H9 (cell line): ENCODE measurements at regions not wholly inside any gene's neighbourhood (a gene's known extent, or its start where the extent isn't known, plus 50 kb on each side); places are given as distances from the start of the nearest gene placed in this dataset.

ENCODE experiments used
- DNase-seq: peaks from one replicate; pipeline ENCODE4 v3.0.0-alpha.2; 2017
- H2AFZ ChIP-seq: one replicate; pipeline ENCODE4 v1.6.1; 2013; ENCODE audit warnings: mild to moderate bottlenecking, low read length, control low read depth, moderate library complexity
- H2AK5ac ChIP-seq: 2 replicates; pipeline ENCODE4 v1.6.1; 2013; ENCODE audit warnings: low read length, control low read depth, mixed read lengths; ENCODE audit not compliant: insufficient read length
- H2BK120ac ChIP-seq: one replicate; pipeline ENCODE4 v1.6.1; 2013; ENCODE audit warnings: low read depth, mild to moderate bottlenecking, low read length, control low read depth, inconsistent platforms; ENCODE audit not compliant: poor library complexity, severe bottlenecking
- H2BK12ac ChIP-seq: 2 replicates; pipeline ENCODE4 v1.6.1; 2013; ENCODE audit warnings: low read length, control low read depth, mixed read lengths, low read depth; ENCODE audit not compliant: insufficient read length
- H2BK15ac ChIP-seq: 2 replicates; pipeline ENCODE4 v1.6.1; 2013; ENCODE audit warnings: low read depth, low read length, control low read depth
- H2BK20ac ChIP-seq: one replicate; pipeline ENCODE4 v1.6.1; 2013; ENCODE audit warnings: low read depth, mild to moderate bottlenecking, low read length, control low read depth, inconsistent platforms; ENCODE audit not compliant: poor library complexity, severe bottlenecking
- H2BK5ac ChIP-seq: 2 replicates; pipeline ENCODE4 v1.6.1; 2013; ENCODE audit warnings: low read length, control low read depth, mixed read lengths; ENCODE audit not compliant: insufficient read length
- H3K14ac ChIP-seq: 2 replicates; pipeline ENCODE4 v1.6.1; 2013; ENCODE audit warnings: low read length, control low read depth; ENCODE audit not compliant: insufficient read depth
- H3K18ac ChIP-seq: 2 replicates; pipeline ENCODE4 v1.6.1; 2013; ENCODE audit warnings: low read depth, mild to moderate bottlenecking, mixed read lengths, low read length, control low read depth; ENCODE audit not compliant: insufficient read length
- H3K23ac ChIP-seq: 2 replicates; pipeline ENCODE4 v1.6.1; 2013; ENCODE audit warnings: low read length, control low read depth, mixed read lengths, low read depth; ENCODE audit not compliant: insufficient read length
- H3K23me2 ChIP-seq: 2 replicates; pipeline ENCODE4 v1.6.1; 2013; ENCODE audit warnings: low read depth, mild to moderate bottlenecking, mixed read lengths, low read length, control low read depth; ENCODE audit not compliant: insufficient read length, poor library complexity, severe bottlenecking
- H3K27ac ChIP-seq: 2 replicates; pipeline ENCODE4 v1.5.1; 2013; ENCODE audit warnings: low read length, control low read depth, mixed read lengths, low read depth; ENCODE audit not compliant: insufficient read length
- H3K27me3 ChIP-seq: 2 replicates; pipeline ENCODE4 v1.6.1; 2013; ENCODE audit warnings: low read length, control low read depth, inconsistent platforms; ENCODE audit not compliant: insufficient read depth
- H3K4ac ChIP-seq: 2 replicates; pipeline ENCODE4 v1.6.1; 2013; ENCODE audit warnings: low read depth, mild to moderate bottlenecking, control low read depth, inconsistent platforms, low read length, moderate library complexity
- H3K4me1 ChIP-seq: 2 replicates; pipeline ENCODE4 v1.6.1; 2013; ENCODE audit warnings: low read length, control low read depth, inconsistent platforms; ENCODE audit not compliant: insufficient read depth
- H3K4me2 ChIP-seq: 2 replicates; pipeline ENCODE4 v1.6.1; 2013; ENCODE audit warnings: low read length, control low read depth, mixed read lengths; ENCODE audit not compliant: insufficient read length, insufficient read depth
- H3K56ac ChIP-seq: 2 replicates; pipeline ENCODE4 v1.6.1; 2013; ENCODE audit warnings: low read depth, mild to moderate bottlenecking, mixed read lengths, low read length, control low read depth; ENCODE audit not compliant: insufficient read length
- H3K79me1 ChIP-seq: 2 replicates; pipeline ENCODE4 v1.6.1; 2013; ENCODE audit warnings: low read depth, mild to moderate bottlenecking, moderate library complexity, low read length, control low read depth, inconsistent platforms; ENCODE audit not compliant: insufficient read depth, poor library complexity, severe bottlenecking
- H3K79me2 ChIP-seq: 2 replicates; pipeline ENCODE4 v1.6.1; 2013; ENCODE audit warnings: low read length, control low read depth, inconsistent platforms; ENCODE audit not compliant: insufficient read depth
- H3K9ac ChIP-seq: 2 replicates; pipeline ENCODE4 v1.6.1; 2013; ENCODE audit warnings: low read length, control low read depth, mixed read lengths; ENCODE audit not compliant: insufficient read length; ENCODE audit errors: extremely low read depth
- H3K9me3 ChIP-seq: one replicate; pipeline ENCODE4 v1.6.1; 2013; ENCODE audit warnings: low read depth, low read length, inconsistent platforms; ENCODE audit not compliant: control insufficient read depth
- H3T11ph ChIP-seq: one replicate; pipeline ENCODE4 v1.6.1; 2013; ENCODE audit warnings: mild to moderate bottlenecking, low read length, control low read depth, inconsistent platforms
- H4K20me1 ChIP-seq: one replicate; pipeline ENCODE4 v1.6.1; 2013; ENCODE audit not compliant: control insufficient read depth, insufficient read length, insufficient read depth
- H4K5ac ChIP-seq: 2 replicates; pipeline ENCODE4 v1.6.1; 2013; ENCODE audit warnings: low read depth, mild to moderate bottlenecking, mixed read lengths, low read length, control low read depth; ENCODE audit not compliant: insufficient read length
- H4K8ac ChIP-seq: replicated peaks from 2 replicates; pipeline ENCODE4 v1.6.1; 2013; ENCODE audit warnings: low read length, control low read depth, mixed read lengths, low read depth; ENCODE audit not compliant: insufficient read length
- H4K91ac ChIP-seq: 2 replicates; pipeline ENCODE4 v1.6.1; 2013; ENCODE audit warnings: low read depth, mild to moderate bottlenecking, moderate library complexity, mixed read lengths, low read length, control low read depth; ENCODE audit not compliant: insufficient read length
- H3K27ac Mint-ChIP-seq, 3 experiments: 2 replicates in 2 of 3; 3 replicates in 1 of 3; pipeline ENCODE4 v1.8.0; 2020 to 2021; ENCODE audit warnings: mixed read lengths in 3 of 3, mild to moderate bottlenecking in 1 of 3, moderate library complexity in 1 of 3
- H3K27me3 Mint-ChIP-seq: 2 replicates; pipeline ENCODE4 v1.8.0; 2021; ENCODE audit warnings: low read depth, mild to moderate bottlenecking, moderate library complexity, mixed read lengths
- H3K36me3 Mint-ChIP-seq, 3 experiments: 2 replicates in 2 of 3; 3 replicates in 1 of 3; pipeline ENCODE4 v1.8.0; 2020 to 2021; ENCODE audit warnings: low read depth in 3 of 3, mixed read lengths in 3 of 3; ENCODE audit not compliant: insufficient read depth in 1 of 3
- H3K4me1 Mint-ChIP-seq, 2 experiments: 2 replicates each; pipeline ENCODE4 v1.8.0; 2020; ENCODE audit warnings: mixed read lengths in 2 of 2
- H3K4me3 Mint-ChIP-seq, 2 experiments: 2 replicates in 1 of 2; 3 replicates in 1 of 2; pipeline ENCODE4 v1.8.0; 2020 to 2021; ENCODE audit warnings: mild to moderate bottlenecking in 2 of 2, mixed read lengths in 2 of 2, moderate library complexity in 1 of 2
- H3K9me3 Mint-ChIP-seq, 2 experiments: 2 replicates in 1 of 2; 3 replicates in 1 of 2; pipeline ENCODE4 v1.8.0; 2020; ENCODE audit warnings: mild to moderate bottlenecking in 2 of 2, mixed read lengths in 2 of 2, moderate library complexity in 1 of 2
- CTCF ChIP-seq: fragments of 200-600 bp; sonication (generic); conservative IDR thresholded peaks from 3 replicates; pipeline ENCODE4 v1.8.0; 2021; ENCODE audit warnings: antibody characterized with exemption, mild to moderate bottlenecking
- whole genome bisulfite sequencing: extraction: QIAGEN DNeasy Blood & Tissue Kit; methylation state at CpG from one replicate; pipeline ENCODE4 v1.1.7; 2013; ENCODE audit warnings: missing lambda C conversion rate, low lambda C conversion rate, mixed read lengths; ENCODE audit not compliant: insufficient read length; ENCODE audit errors: extremely low coverage; 5-methylcytosine and 5-hydroxymethylcytosine counted together

DNA sequence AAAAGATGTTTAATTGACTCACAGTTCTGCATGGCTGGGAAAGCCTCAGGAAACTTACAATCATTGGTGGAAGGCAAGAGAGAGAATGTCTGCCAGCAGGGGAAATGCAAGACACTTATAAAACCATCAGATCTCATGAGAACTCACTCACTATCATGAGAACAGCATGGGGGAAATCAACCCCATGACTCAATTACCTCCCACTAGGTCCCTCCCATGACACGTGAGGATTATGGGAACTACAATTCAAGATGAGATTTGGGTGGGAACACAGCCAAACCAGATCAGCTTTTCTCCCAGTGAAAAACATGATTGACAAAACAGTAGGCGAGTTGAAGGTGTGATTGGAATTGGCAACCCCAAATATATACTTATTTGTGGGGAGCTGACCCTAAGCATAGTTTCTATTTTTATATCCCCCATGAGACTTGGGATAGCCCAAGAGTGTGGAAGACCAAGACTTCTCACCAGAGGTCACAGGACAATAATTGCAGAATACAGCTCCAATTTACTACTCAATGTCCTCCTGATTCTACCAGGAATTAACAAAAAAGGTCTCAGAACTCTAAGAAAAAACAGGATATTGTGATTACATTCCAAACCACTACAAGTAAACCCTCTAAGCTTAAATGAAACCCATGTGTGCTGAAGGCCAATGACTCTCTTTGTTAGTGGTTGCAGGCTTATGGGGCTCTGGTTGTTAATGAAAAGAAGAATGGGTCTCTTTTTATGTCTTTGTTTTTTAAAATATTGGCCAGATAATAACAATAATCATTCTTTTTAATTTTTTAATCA lies 96.1 kb upstream of the PIK3C3 start:
- H3K4me3 Mint-ChIP-seq = no peak overlapping the region
- H2BK120ac ChIP-seq = no peak overlapping the region
- no peak for DNase-seq

More for the DNA sequence above, 96.1 kb upstream of the PIK3C3 start:
- Mint-ChIP-seq H3K4me1 (peaks cover 23 to 24% of the 10 kb centered on the region in 2 experiments), H3K27me3 (no peaks in the 10 kb centered on the region), H3K9me3 (no peaks in the 10 kb centered on the region), H3K27ac (no peak overlapping the region), H3K36me3 (no peaks in the 10 kb centered on the region; a peak in 1 of 7 replicates)
- Histone ChIP-seq H2BK5ac (no peak overlapping the region), H2BK12ac (no peak overlapping the region), H3K23ac (no peak overlapping the region), H4K8ac (no peak overlapping the region), H3K27me3 (no peaks in the 10 kb centered on the region), H3K27ac (no peak overlapping the region), H2BK15ac (no peak overlapping the region), H3K4ac (no peak overlapping the region), H3K79me2 (no peaks in the 10 kb centered on the region), H3K14ac (no peak overlapping the region), H3K56ac (no peak overlapping the region), H3K9me3 (no peaks in the 10 kb centered on the region), H2AFZ (no peak overlapping the region), H2BK20ac (no peak overlapping the region), H4K20me1 (no peaks in the 10 kb centered on the region), H4K91ac (no peak overlapping the region), H3K18ac (no peak overlapping the region), H4K5ac (no peak overlapping the region), H3K23me2 (no peaks in the 10 kb centered on the region), H3K4me1 (no peaks in the 10 kb centered on the region; the same call in 1 of the 2 replicates), H3T11ph (no peak overlapping the region), H2AK5ac (no peak overlapping the region), H3K4me2 (no peak overlapping the region), H3K9ac (no peak overlapping the region), H3K79me1 (no peaks in the 10 kb centered on the region)
- TF ChIP-seq CTCF = no peak
- WGBS = no CpG with 5 or more reads among the region's 2 CpGs
